SH-SY5Y (cell line): ENCODE measurements at regions not wholly inside any gene's neighbourhood (a gene's known extent, or its start where the extent isn't known, plus 50 kb on each side); places are given as distances from the start of the nearest gene placed in this dataset.

ENCODE experiments used
- GATA2 ChIP-seq: IDR thresholded peaks from 2 replicates; pipeline ENCODE4 v1.6.1; 2011; ENCODE audit warnings: mild to moderate bottlenecking, low read depth, low read length
- GATA3 ChIP-seq: IDR thresholded peaks from 2 replicates; pipeline ENCODE4 v1.6.1; 2011; ENCODE audit warnings: low read depth, mild to moderate bottlenecking, low read length, moderate library complexity

DNA sequence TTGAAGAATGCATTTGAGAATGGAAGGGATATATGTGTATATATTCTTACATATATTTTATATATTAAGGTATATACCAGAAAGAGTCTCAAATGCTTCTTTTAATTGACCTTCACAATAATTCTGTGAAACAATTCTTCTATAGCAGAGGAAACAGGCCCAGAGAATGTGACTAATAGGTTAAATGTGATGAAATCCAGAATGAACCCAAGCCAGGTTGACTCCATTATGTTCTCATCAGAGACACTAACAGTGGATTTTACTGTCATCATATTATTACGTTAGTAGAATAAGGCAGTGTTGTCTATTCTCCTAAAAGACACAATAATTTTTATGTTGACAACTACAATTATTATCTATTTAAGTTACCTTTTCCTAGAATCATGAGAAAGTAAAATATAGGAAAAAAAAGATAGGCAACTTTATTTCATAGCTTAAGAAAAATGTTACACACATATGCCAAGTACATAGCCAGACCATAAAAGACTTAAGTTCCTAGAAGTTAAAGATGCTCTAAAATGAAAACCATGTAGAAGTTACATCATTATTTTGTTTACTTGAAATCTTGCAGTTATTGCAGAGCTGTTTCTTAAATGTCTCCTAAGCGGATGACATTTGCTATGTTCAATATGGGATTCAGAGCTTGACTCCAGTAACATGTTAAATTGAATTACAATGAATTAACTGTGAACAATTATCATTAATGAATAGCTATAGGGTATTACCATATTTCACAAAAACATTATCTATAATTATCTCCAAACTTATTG, 56.2 kb upstream of the ANKRD50 start:
- TF ChIP-seq GATA3 = no peak
- TF ChIP-seq GATA2 = no peak

DNA sequence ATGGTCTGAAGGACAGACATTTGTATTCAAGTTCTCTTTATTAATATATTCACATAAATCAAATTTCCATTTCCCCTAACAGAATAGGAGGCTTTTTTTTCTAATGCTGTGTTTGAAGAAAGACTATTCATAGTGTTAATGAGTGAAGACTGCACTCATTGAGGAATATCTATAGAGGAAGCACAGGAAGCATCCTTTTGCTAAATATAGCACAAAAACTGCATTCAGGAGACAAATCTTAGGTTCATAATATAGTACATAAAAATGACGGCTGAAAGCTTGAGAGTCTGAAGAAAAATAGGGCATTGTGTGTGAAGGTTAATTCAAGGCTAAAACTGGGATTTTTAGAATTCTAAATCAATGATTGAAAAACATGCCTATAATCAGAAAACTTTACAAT, 50.4 kb upstream of the ANKRD50 start:
- no peak for TF ChIP-seq GATA3
- TF ChIP-seq GATA2 = no peak
